Ishikawa (cell line): ENCODE measurements at regions not wholly inside any gene's neighbourhood (a gene's known extent, or its start where the extent isn't known, plus 50 kb on each side); places are given as distances from the start of the nearest gene placed in this dataset.

Experiments
- CEBPB ChIP-seq: IDR thresholded peaks from 2 replicates; pipeline ENCODE4 v1.6.1; 2012
- EP300 ChIP-seq: IDR thresholded peaks from 2 replicates; pipeline ENCODE4 v1.6.1; 2012; ENCODE audit warnings: borderline replicate concordance
- MAX ChIP-seq: IDR thresholded peaks from 2 replicates; pipeline ENCODE4 v1.6.1; 2012
- NFIC ChIP-seq: IDR thresholded peaks from 2 replicates; pipeline ENCODE4 v1.6.1; 2012
- TCF12 ChIP-seq: IDR thresholded peaks from 2 replicates; pipeline ENCODE4 v1.6.1; 2012; ENCODE audit warnings: low read depth

GRCh38 chr3:98650971-98651779 is 57.8 kb upstream of the CPOX start:
- no peak for TF ChIP-seq NFIC
- TF ChIP-seq MAX = no peak
- no peak for TF ChIP-seq EP300
- no peak for TF ChIP-seq TCF12
- TF ChIP-seq CEBPB = no peak
